H1 (cell line): ENCODE measurements at regions not wholly inside any gene's neighbourhood (a gene's known extent, or its start where the extent isn't known, plus 50 kb on each side); places are given as distances from the start of the nearest gene placed in this dataset.

Experiments
- CTCF ChIA-PET: fragments of 300-600 bp; sonication (Branson Sonifier 250); formaldehyde crosslinking; loops from one replicate; lab custom pipeline; 2021; ENCODE audit not compliant: partially characterized antibody; lab: Charles Lee
- POLR2A ChIA-PET: fragments of 300-600 bp; sonication (Branson Sonifier 250); formaldehyde crosslinking; loops from one replicate; lab custom pipeline; 2021; ENCODE audit warnings: inconsistent platforms; ENCODE audit not compliant: partially characterized antibody; lab: Charles Lee
- DNase-seq, 2 experiments: peaks; one replicate each; pipeline versions ENCODE4 v3.0.0 to v3.0.0-alpha.2; 2010 to 2022; ENCODE audit warnings: low spot score in 2 of 2, low read depth in 1 of 2, mixed read lengths in 1 of 2
- FAIRE-seq: peaks from 2 replicates; lab custom pipeline; 2011; peaks lifted over from hg19 to GRCh38; lab: Jason Lieb, UNC
- H2AFZ ChIP-seq: 2 replicates; pipeline ENCODE4 v1.8.1; 2012; ENCODE audit warnings: low read length, inconsistent platforms
- H2AK5ac ChIP-seq: 2 replicates; pipeline ENCODE4 v1.6.1; 2013; ENCODE audit warnings: low read depth, low read length
- H2BK120ac ChIP-seq: replicated peaks from 2 replicates; pipeline ENCODE3; 2013; ENCODE audit warnings: low read depth, low read length, inconsistent platforms
- H2BK12ac ChIP-seq: 2 replicates; pipeline ENCODE4 v1.6.1; 2013; ENCODE audit warnings: low read depth, low read length
- H2BK15ac ChIP-seq: 2 replicates; pipeline ENCODE4 v1.6.1; 2013; ENCODE audit warnings: low read length
- H2BK20ac ChIP-seq: 2 replicates; pipeline ENCODE4 v1.6.1; 2013; ENCODE audit warnings: low read length
- H2BK5ac ChIP-seq: 2 replicates; pipeline ENCODE4 v1.6.1; 2013; ENCODE audit warnings: low read depth, low read length
- H3K14ac ChIP-seq: 2 replicates; pipeline ENCODE4 v1.6.1; 2013; ENCODE audit warnings: inconsistent platforms; ENCODE audit not compliant: insufficient read length
- H3K18ac ChIP-seq: 2 replicates; pipeline ENCODE4 v1.6.1; 2013; ENCODE audit warnings: low read length; ENCODE audit errors: extremely low read depth
- H3K23ac ChIP-seq: 2 replicates; pipeline ENCODE4 v1.6.1; 2013; ENCODE audit warnings: inconsistent platforms; ENCODE audit not compliant: insufficient read length
- H3K23me2 ChIP-seq: 2 replicates; pipeline ENCODE4 v1.6.1; 2013; ENCODE audit warnings: low read depth, low read length
- H3K27ac ChIP-seq: 2 replicates; pipeline ENCODE4 v1.6.1; 2011; ENCODE audit warnings: low read depth, low read length, inconsistent platforms
- H3K27me3 ChIP-seq, 4 experiments: replicated peaks in 1 of 4; 1 replicate in 1 of 4; 2 replicates in 3 of 4; pipeline versions ENCODE4 v1.6.1 to v1.8.1; 2011 to 2013; ENCODE audit warnings: low read length in 3 of 4, mild to moderate bottlenecking in 3 of 4, inconsistent platforms in 2 of 4, mixed read lengths in 2 of 4, moderate library complexity in 1 of 4; ENCODE audit not compliant: control insufficient read depth in 3 of 4, insufficient read depth in 3 of 4; ENCODE audit errors: extremely low read depth in 1 of 4
- H3K36me3 ChIP-seq, 4 experiments: 2 replicates each; pipeline versions ENCODE4 v1.6.1 to v1.8.1; 2011 to 2013; ENCODE audit warnings: mild to moderate bottlenecking in 4 of 4, low read length in 3 of 4, moderate library complexity in 2 of 4, control low read depth in 1 of 4, inconsistent platforms in 1 of 4; ENCODE audit not compliant: insufficient read depth in 4 of 4, control insufficient read depth in 2 of 4
- H3K4ac ChIP-seq: replicated peaks from 2 replicates; pipeline ENCODE3; 2013; ENCODE audit warnings: low read length, low read depth, mixed read lengths, inconsistent platforms; ENCODE audit not compliant: insufficient read length
- H3K4me1 ChIP-seq, 4 experiments: replicated peaks in 1 of 4; 1 replicate in 1 of 4; 2 replicates in 3 of 4; pipeline versions ENCODE4 v1.6.1 to v1.8.1; 2011 to 2013; ENCODE audit warnings: low read length in 3 of 4, inconsistent platforms in 2 of 4, mixed read lengths in 1 of 4; ENCODE audit not compliant: insufficient read depth in 4 of 4, control insufficient read depth in 3 of 4
- H3K4me2 ChIP-seq, 2 experiments: 2 replicates each; pipeline versions ENCODE4 v1.6.1 to v1.8.1; 2011 to 2013; ENCODE audit warnings: low read depth in 2 of 2, low read length in 2 of 2, control low read depth in 1 of 2, inconsistent platforms in 1 of 2, mild to moderate bottlenecking in 1 of 2; ENCODE audit not compliant: insufficient read depth in 1 of 2
- H3K4me3 ChIP-seq, 4 experiments: fragments of 200-600, 300-600 bp in 1 of 4; sonication (generic), shearing (Covaris generic), sonication (Bioruptor Twin) in 1 of 4; 2 replicates each; pipeline versions ENCODE4 v1.5.1 to v1.8.1; 2011 to 2016; ENCODE audit warnings: low read length in 4 of 4, low read depth in 3 of 4, control low read depth in 2 of 4, inconsistent platforms in 2 of 4, mild to moderate bottlenecking in 2 of 4, mixed read lengths in 1 of 4, moderate library complexity in 1 of 4; ENCODE audit not compliant: insufficient read depth in 2 of 4; ENCODE audit errors: extremely low read depth in 1 of 4
- H3K56ac ChIP-seq: replicated peaks from 2 replicates; pipeline ENCODE3; 2013; ENCODE audit warnings: low read depth, mild to moderate bottlenecking, mixed read lengths, low read length, inconsistent platforms; ENCODE audit not compliant: insufficient read length
- H3K79me1 ChIP-seq: 2 replicates; pipeline ENCODE4 v1.6.1; 2013; ENCODE audit warnings: low read depth, low read length, control low read depth
- H3K79me2 ChIP-seq, 2 experiments: 2 replicates each; pipeline versions ENCODE4 v1.6.1 to v1.8.1; 2012 to 2013; ENCODE audit warnings: low read length in 2 of 2, mild to moderate bottlenecking in 2 of 2, inconsistent platforms in 1 of 2; ENCODE audit not compliant: insufficient read depth in 2 of 2, control insufficient read depth in 1 of 2
- H3K9ac ChIP-seq, 4 experiments: replicated peaks in 1 of 4; 1 replicate in 1 of 4; 2 replicates in 3 of 4; pipeline versions ENCODE4 v1.6.1 to v1.8.1; 2011 to 2013; ENCODE audit warnings: low read depth in 3 of 4, low read length in 3 of 4, control low read depth in 2 of 4, mild to moderate bottlenecking in 2 of 4, moderate library complexity in 2 of 4, inconsistent platforms in 1 of 4; ENCODE audit errors: extremely low read depth in 1 of 4
- H3K9me3 ChIP-seq, 2 experiments: 2 replicates each; pipeline versions ENCODE4 v1.6.1 to v1.8.1; 2012 to 2013; ENCODE audit warnings: mild to moderate bottlenecking in 2 of 2, moderate library complexity in 2 of 2, control low read depth in 1 of 2, inconsistent platforms in 1 of 2, low read depth in 1 of 2, low read length in 1 of 2, mixed read lengths in 1 of 2; ENCODE audit not compliant: insufficient read depth in 2 of 2
- H4K20me1 ChIP-seq, 2 experiments: replicated peaks in 1 of 2; 2 replicates each; pipeline versions ENCODE3 to v1.8.1; 2011 to 2013; ENCODE audit warnings: inconsistent platforms in 2 of 2, low read length in 2 of 2, mild to moderate bottlenecking in 1 of 2; ENCODE audit not compliant: insufficient read depth in 2 of 2, control insufficient read depth in 1 of 2
- H4K5ac ChIP-seq: 2 replicates; pipeline ENCODE4 v1.6.1; 2013; ENCODE audit warnings: low read length, low read depth, mixed read lengths, inconsistent platforms; ENCODE audit not compliant: insufficient read length
- H4K8ac ChIP-seq: 2 replicates; pipeline ENCODE4 v1.8.0; 2013; ENCODE audit warnings: mild to moderate bottlenecking, moderate library complexity, low read length, inconsistent platforms; ENCODE audit not compliant: insufficient read depth; ENCODE audit errors: extremely low read depth
- H4K91ac ChIP-seq: replicated peaks from 2 replicates; pipeline ENCODE3; 2013; ENCODE audit warnings: low read length, mixed read lengths, inconsistent platforms; ENCODE audit not compliant: insufficient read length
- BRCA1 ChIP-seq: IDR thresholded peaks from 2 replicates; pipeline ENCODE4 v1.6.1; 2012; ENCODE audit warnings: low read depth, low read length, improper control_type of control experiment
- EP300 ChIP-seq, 2 experiments: IDR thresholded peaks; 1 replicate in 1 of 2; 2 replicates in 1 of 2; pipeline ENCODE4 v1.6.1; 2011 to 2012; ENCODE audit warnings: low read depth in 2 of 2, low read length in 2 of 2, mild to moderate bottlenecking in 2 of 2, borderline replicate concordance in 1 of 2, inconsistent platforms in 1 of 2, moderate library complexity in 1 of 2
- JUN ChIP-seq: IDR thresholded peaks from 2 replicates; pipeline ENCODE4 v1.6.1; 2011; ENCODE audit warnings: low read depth, mild to moderate bottlenecking, improper control_type of control experiment, low read length
- MAX ChIP-seq: IDR thresholded peaks from 2 replicates; pipeline ENCODE4 v1.6.1; 2012; ENCODE audit warnings: inconsistent platforms
- NANOG ChIP-seq: IDR thresholded peaks from 2 replicates; pipeline ENCODE4 v1.6.1; 2011; ENCODE audit warnings: low read length, low read depth, mild to moderate bottlenecking, inconsistent platforms; ENCODE audit not compliant: insufficient read depth, poor library complexity, severe bottlenecking
- POU5F1 ChIP-seq: IDR thresholded peaks from 2 replicates; pipeline ENCODE4 v1.6.1; 2011; ENCODE audit warnings: low read depth, mild to moderate bottlenecking, low read length, moderate library complexity
- RXRA ChIP-seq: IDR thresholded peaks from 2 replicates; pipeline ENCODE4 v1.6.1; 2011; ENCODE audit warnings: low read depth, mild to moderate bottlenecking, low read length, moderate library complexity; ENCODE audit not compliant: insufficient read depth
- SAP30 ChIP-seq: fragments of 300-600 bp; sonication (generic); IDR thresholded peaks from 2 replicates; pipeline ENCODE4 v1.7.1; 2012; ENCODE audit warnings: low read length, moderate library complexity, mild to moderate bottlenecking, inconsistent platforms; ENCODE audit not compliant: insufficient read depth, insufficient replicate concordance
- SIN3A ChIP-seq, 2 experiments: IDR thresholded peaks in 1 of 2; conservative IDR thresholded peaks in 1 of 2; 2 replicates each; pipeline ENCODE4 v1.6.1; 2011 to 2012; ENCODE audit warnings: low read length in 2 of 2, improper control_type of control experiment in 1 of 2, low read depth in 1 of 2, mild to moderate bottlenecking in 1 of 2
- SIRT6 ChIP-seq: IDR thresholded peaks from one replicate; pipeline ENCODE4 v1.7.1; 2012; ENCODE audit warnings: low read length, inconsistent platforms
- SIX5 ChIP-seq: IDR thresholded peaks from 2 replicates; pipeline ENCODE4 v1.6.1; 2011; ENCODE audit warnings: mild to moderate bottlenecking, low read depth, low read length
- SP2 ChIP-seq: IDR thresholded peaks from 2 replicates; pipeline ENCODE4 v1.6.1; 2012; ENCODE audit warnings: mild to moderate bottlenecking, low read length, inconsistent platforms
- TCF12 ChIP-seq: IDR thresholded peaks from 2 replicates; pipeline ENCODE4 v1.6.1; 2011; ENCODE audit warnings: low read depth, mild to moderate bottlenecking, low read length
- WGBS, 2 experiments: shearing (Covaris generic) in 1 of 2; methylation state at CpG; one replicate each; pipeline versions ENCODE4 v1.1.6 to v1.1.7; 2013 to 2015; ENCODE audit warnings: low lambda C conversion rate in 2 of 2, mixed read lengths in 2 of 2, inconsistent platforms in 1 of 2, low coverage in 1 of 2, missing lambda C conversion rate in 1 of 2; ENCODE audit not compliant: insufficient replicate concordance in 2 of 2, insufficient coverage in 1 of 2, insufficient read length in 1 of 2; ENCODE audit errors: extremely low coverage in 1 of 2, missing lambda C conversion rate in 1 of 2; 5-methylcytosine and 5-hydroxymethylcytosine counted together

DNA sequence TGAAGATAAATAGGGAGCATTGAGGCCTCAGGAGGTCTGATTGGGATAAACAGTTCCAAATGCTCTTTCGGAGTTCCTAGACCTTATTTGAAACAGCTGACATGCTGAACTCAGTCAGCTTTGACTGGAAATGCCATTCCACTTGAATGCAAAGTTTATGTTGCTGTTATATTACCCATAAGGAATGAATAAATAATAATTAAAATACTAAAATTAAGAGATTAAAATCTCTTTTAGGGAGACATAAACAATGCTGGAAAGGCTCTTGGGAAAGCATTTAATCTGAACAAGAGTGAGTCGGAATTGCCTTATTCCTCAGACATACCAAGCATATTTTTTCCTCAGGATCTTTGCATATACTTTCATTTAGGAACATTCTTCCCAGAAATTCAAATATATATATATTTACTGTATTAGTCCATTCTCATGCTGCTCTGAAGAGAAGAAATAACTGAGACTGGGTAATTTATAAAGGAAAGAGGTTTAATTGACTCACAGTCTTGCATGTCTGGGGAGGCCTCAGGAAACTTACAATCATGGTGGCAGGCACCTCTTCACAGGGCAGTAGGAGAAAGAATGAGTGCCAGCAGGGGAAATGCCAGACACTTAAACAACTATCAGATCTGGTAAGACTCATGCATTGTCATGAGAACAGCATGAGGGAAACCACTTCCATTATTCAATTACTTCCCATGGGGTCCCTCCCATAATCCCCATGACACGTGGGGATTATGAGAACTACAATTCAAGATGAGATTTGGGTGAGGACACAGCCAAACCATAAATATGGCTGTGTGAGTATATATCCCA, 318.2 kb upstream of the PLXNA2 start:
- no peak overlapping the region for H3K56ac ChIP-seq
- H4K20me1 ChIP-seq = no peaks in the 10 kb centered on the region
- H2AK5ac ChIP-seq = no peak overlapping the region
- H3K27ac ChIP-seq = no peak overlapping the region
- no peak for FAIRE-seq
- no peak overlapping the region for H4K8ac ChIP-seq
- no peak overlapping the region for H4K5ac ChIP-seq
- H3K9me3 ChIP-seq = no peaks in the 10 kb centered on the region
- no peak overlapping the region for H2BK5ac ChIP-seq
- H3K4me1 ChIP-seq = no peaks in the 10 kb centered on the region
- ChIA-PET POLR2A (no interaction called here), CTCF (no interaction called here)
- no peaks in the 10 kb centered on the region for H3K36me3 ChIP-seq
- no peak overlapping the region for H2BK120ac ChIP-seq
- WGBS, 2 experiments = 77% methylated on average over 3 of the region's 3 CpGs; no CpG with 5 or more reads in 1 of the 2 experiments
- H3K14ac ChIP-seq = no peak overlapping the region
- no peak overlapping the region for H3K4me3 ChIP-seq
- no peak overlapping the region for H4K91ac ChIP-seq
- no peak overlapping the region for H2AFZ ChIP-seq
- H3K4me2 ChIP-seq = no peak overlapping the region
- no peak for DNase-seq
- no peaks in the 10 kb centered on the region for H3K23me2 ChIP-seq
- no peaks in the 10 kb centered on the region for H3K79me2 ChIP-seq
- no peak overlapping the region for H3K18ac ChIP-seq
- no peak overlapping the region for H2BK12ac ChIP-seq
- no peak overlapping the region for H2BK20ac ChIP-seq
- H3K4ac ChIP-seq = no peak overlapping the region
- no peaks in the 10 kb centered on the region for H3K79me1 ChIP-seq
- no peak overlapping the region for H3K23ac ChIP-seq
- no peaks in the 10 kb centered on the region for H3K27me3 ChIP-seq
- H2BK15ac ChIP-seq = no peak overlapping the region
- no peak overlapping the region for H3K9ac ChIP-seq
- TF ChIP-seq BRCA1 (no peak), EP300 (IDR thresholded peaks at IDR 0.05; ENCODE audit: borderline replicate concordance in 1 of 2, low read depth in 2 of 2, low read length in 2 of 2) (no peak), TCF12 (no peak), SP2 (no peak), MAX (no peak), SIRT6 (no peak), NANOG (no peak), SAP30 (no peak), JUN (no peak), SIN3A (conservative IDR thresholded peaks at IDR 0.05 in 1 of 2, IDR thresholded peaks at IDR 0.05 in 1 of 2; ENCODE audit: low read depth in 1 of 2, low read length in 2 of 2) (no peak), RXRA (no peak), SIX5 (no peak), POU5F1 (no peak)
